Breast epithelium (tissue), 4 donors: ENCODE measurements at regions not wholly inside any gene's neighbourhood (a gene's known extent, or its start where the extent isn't known, plus 50 kb on each side); places are given as distances from the start of the nearest gene placed in this dataset.

Source experiments
- DNase-seq, 2 donors: peaks; one replicate each; pipeline ENCODE4 v3.0.0-alpha.2; 2019; ENCODE audit warnings: low spot score in 2 of 2
- H3K27ac ChIP-seq, 2 donors: fragments of 200-600 bp; sonication (generic) in 1 of 2; one replicate each; pipeline ENCODE4 v1.5.1; 2016 to 2019; ENCODE audit warnings: mild to moderate bottlenecking in 1 of 2
- H3K27me3 ChIP-seq, 2 donors: fragments of 200-600 bp; sonication (generic) in 1 of 2; one replicate each; pipeline versions ENCODE4 v1.5.1 to v1.6.0; 2017 to 2019; ENCODE audit warnings: control low read depth in 1 of 2, mild to moderate bottlenecking in 1 of 2
- H3K36me3 ChIP-seq: fragments of 200-600 bp; one replicate; pipeline ENCODE4 v1.5.1; 2019
- H3K4me1 ChIP-seq, 2 donors: fragments of 200-600 bp; sonication (generic); one replicate each; pipeline ENCODE4 v1.5.1; 2016 to 2019; ENCODE audit warnings: control low read depth in 1 of 2
- H3K4me3 ChIP-seq, 3 donors: fragments of 200-600 bp; sonication (generic); 1 replicate in 2 of 3; 2 replicates in 1 of 3; pipeline ENCODE4 v1.5.1; 2016 to 2019; ENCODE audit warnings: mild to moderate bottlenecking in 3 of 3, moderate library complexity in 2 of 3
- H3K9me3 ChIP-seq, 2 donors: fragments of 200-600 bp; sonication (generic) in 1 of 2; one replicate each; pipeline ENCODE4 v1.5.1; 2016 to 2019; ENCODE audit warnings: control low read depth in 1 of 2
- POLR2A ChIP-seq: fragments of 450-650 bp; IDR thresholded peaks from one replicate; pipeline ENCODE4 v1.6.1; 2016; ENCODE audit warnings: antibody characterized with exemption, mild to moderate bottlenecking, moderate library complexity
- POLR2AphosphoS5 ChIP-seq, 3 donors: sonication (generic); formaldehyde crosslinking; IDR thresholded peaks; one replicate each; pipeline ENCODE4 v1.6.1; 2017; ENCODE audit warnings: antibody characterized with exemption in 3 of 3
- intact Hi-C: fragments of 100-400 bp; cut with DNase I; formaldehyde crosslinking; loops from one replicate; pipeline ENCODE4 v1.15.1; 2023; ENCODE audit warnings: low total_unique reads
- TF ChIP-seq, protein P1 (sequence below), 3 donors: fragments of 450-650 bp; IDR thresholded peaks; one replicate each; pipeline ENCODE4 v1.5.1; 2016 to 2017; ENCODE audit warnings: antibody characterized with exemption in 3 of 3, mild to moderate bottlenecking in 3 of 3, moderate library complexity in 3 of 3

DNA sequence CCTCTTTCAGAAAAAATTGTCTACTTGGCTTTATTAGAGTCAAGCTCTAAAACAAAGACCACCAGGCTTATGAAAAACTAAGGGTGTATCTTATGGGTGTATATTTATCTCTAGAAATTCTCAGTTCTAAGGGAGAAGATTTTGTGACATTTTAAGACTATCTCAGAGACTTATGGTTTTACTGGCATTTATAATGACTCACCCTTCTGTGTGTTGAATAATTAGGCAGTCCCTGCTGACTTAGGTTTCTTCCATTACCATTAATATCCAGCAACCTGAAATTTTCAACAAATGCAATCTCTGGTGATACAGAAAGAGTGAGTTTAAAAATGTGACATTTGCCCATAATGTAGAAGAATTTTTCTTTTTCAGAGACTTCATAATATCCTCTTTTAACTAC, 1015.0 kb upstream of the AGA start:
- no peak overlapping the region for H3K4me3 ChIP-seq
- H3K27ac ChIP-seq = no peak overlapping the region
- H3K4me1 ChIP-seq = no peaks in the 10 kb centered on the region
- TF ChIP-seq POLR2AphosphoS5 (IDR thresholded peaks at IDR 0.05) (no peak), POLR2A (no peak)
- TF ChIP-seq, protein P1, sequence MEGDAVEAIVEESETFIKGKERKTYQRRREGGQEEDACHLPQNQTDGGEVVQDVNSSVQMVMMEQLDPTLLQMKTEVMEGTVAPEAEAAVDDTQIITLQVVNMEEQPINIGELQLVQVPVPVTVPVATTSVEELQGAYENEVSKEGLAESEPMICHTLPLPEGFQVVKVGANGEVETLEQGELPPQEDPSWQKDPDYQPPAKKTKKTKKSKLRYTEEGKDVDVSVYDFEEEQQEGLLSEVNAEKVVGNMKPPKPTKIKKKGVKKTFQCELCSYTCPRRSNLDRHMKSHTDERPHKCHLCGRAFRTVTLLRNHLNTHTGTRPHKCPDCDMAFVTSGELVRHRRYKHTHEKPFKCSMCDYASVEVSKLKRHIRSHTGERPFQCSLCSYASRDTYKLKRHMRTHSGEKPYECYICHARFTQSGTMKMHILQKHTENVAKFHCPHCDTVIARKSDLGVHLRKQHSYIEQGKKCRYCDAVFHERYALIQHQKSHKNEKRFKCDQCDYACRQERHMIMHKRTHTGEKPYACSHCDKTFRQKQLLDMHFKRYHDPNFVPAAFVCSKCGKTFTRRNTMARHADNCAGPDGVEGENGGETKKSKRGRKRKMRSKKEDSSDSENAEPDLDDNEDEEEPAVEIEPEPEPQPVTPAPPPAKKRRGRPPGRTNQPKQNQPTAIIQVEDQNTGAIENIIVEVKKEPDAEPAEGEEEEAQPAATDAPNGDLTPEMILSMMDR (IDR thresholded peaks at IDR 0.05) = no peak
- no peaks in the 10 kb centered on the region for H3K9me3 ChIP-seq
- H3K27me3 ChIP-seq = no peaks in the 10 kb centered on the region
- no peak for DNase-seq
- no peaks in the 10 kb centered on the region for H3K36me3 ChIP-seq
- intact Hi-C loops = no loop called here

- no peak for DNase-seq
- intact Hi-C loops = no loop called here
- no peaks in the 10 kb centered on the region for H3K4me1 ChIP-seq
- TF ChIP-seq POLR2A (no peak), POLR2AphosphoS5 (IDR thresholded peaks at IDR 0.05) (no peak)
- TF ChIP-seq, protein P1 (IDR thresholded peaks at IDR 0.05) = no peak
- H3K4me3 ChIP-seq = no peak overlapping the region
- H3K36me3 ChIP-seq = no peaks in the 10 kb centered on the region
- no peaks in the 10 kb centered on the region for H3K27me3 ChIP-seq
- no peaks in the 10 kb centered on the region for H3K9me3 ChIP-seq
- H3K27ac ChIP-seq = no peak overlapping the region
Measured at GRCh38 chr4:178462710-178463109, 1020.5 kb upstream of the AGA start.

- Histone ChIP-seq H3K4me1 (no peaks in the 10 kb centered on the region), H3K36me3 (no peaks in the 10 kb centered on the region), H3K9me3 (no peaks in the 10 kb centered on the region), H3K27ac (no peak overlapping the region), H3K27me3 (no peaks in the 10 kb centered on the region), H3K4me3 (no peak overlapping the region)
- intact Hi-C loops = no loop called here
- DNase-seq = no peak
- TF ChIP-seq POLR2AphosphoS5 (IDR thresholded peaks at IDR 0.05) (no peak), POLR2A (no peak)
- TF ChIP-seq, protein P1 (IDR thresholded peaks at IDR 0.05) = no peak
Measured at GRCh38 chr4:178463747-178464146, 1021.5 kb upstream of the AGA start.

GRCh38 chr4:178470996-178471784, 1029.0 kb upstream of the AGA start:
- Histone ChIP-seq H3K4me3 (no peak overlapping the region), H3K27ac (no peak overlapping the region), H3K27me3 (no peaks in the 10 kb centered on the region), H3K36me3 (no peaks in the 10 kb centered on the region), H3K9me3 (no peaks in the 10 kb centered on the region), H3K4me1 (no peaks in the 10 kb centered on the region)
- no peak for DNase-seq
- TF ChIP-seq POLR2A (no peak), POLR2AphosphoS5 (IDR thresholded peaks at IDR 0.05) (no peak)
- TF ChIP-seq, protein P1 (IDR thresholded peaks at IDR 0.05) = no peak
- intact Hi-C loops = no loop called here

DNA sequence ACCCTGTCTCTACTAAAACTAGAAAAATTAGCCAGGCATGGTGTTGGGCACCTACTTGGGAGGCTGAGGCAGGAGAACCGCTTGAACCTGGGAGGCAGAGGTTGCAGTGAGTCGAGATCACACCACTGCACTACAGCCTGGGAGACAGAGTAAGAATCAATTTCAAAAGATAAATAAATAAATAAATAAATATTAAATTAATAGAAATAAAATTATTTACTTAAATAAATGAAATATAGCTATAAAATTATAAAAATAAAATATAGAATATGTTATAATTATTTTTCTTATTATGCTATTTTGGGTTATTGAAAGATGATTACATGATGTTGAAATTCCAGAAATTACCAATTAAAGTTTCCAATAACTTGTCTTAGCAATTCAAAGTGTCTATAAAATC, 1029.8 kb upstream of the AGA start:
- intact Hi-C loops = no loop called here
- TF ChIP-seq POLR2AphosphoS5 (IDR thresholded peaks at IDR 0.05) = no peak
- TF ChIP-seq, protein P1 (IDR thresholded peaks at IDR 0.05) = no peak
- no peak for TF ChIP-seq POLR2A
- Histone ChIP-seq H3K36me3 (no peaks in the 10 kb centered on the region), H3K27ac (no peak overlapping the region), H3K4me1 (no peaks in the 10 kb centered on the region), H3K4me3 (no peak overlapping the region), H3K9me3 (no peaks in the 10 kb centered on the region), H3K27me3 (no peaks in the 10 kb centered on the region)
- DNase-seq = no peak
